ENCODE measurements at regions not wholly inside any gene's neighbourhood (a gene's known extent, or its start where the extent isn't known, plus 50 kb on each side); places are given as distances from the start of the nearest gene placed in this dataset.
A peak's percentile ranks its signal among the peaks of the same experiment; 100 is the strongest.

DNA sequence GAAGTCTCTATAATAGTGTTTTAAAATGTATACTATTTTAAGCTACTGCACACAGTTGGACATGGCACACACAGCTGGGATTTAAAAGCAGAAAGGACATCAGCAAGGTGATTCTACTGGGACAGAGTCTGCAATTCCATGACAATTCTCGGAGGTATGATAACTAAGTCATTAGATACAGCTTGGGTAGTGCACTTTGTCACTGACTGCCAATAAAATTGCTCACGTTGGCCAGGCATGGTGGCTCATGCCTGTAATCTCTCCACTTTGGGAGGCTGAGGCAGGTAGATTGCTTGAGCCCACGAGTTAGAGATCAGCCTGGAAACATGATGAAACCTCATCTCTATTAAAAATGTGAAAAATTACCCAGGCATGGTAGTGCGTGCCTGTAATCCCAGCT, 134.1 kb upstream of the SATB2 start:
- H3K27me3 Mint-ChIP-seq (ENCODE audit: low read depth): peaks cover 22% of the 10 kb centered on the region
- TF ChIP-seq, protein P1, sequence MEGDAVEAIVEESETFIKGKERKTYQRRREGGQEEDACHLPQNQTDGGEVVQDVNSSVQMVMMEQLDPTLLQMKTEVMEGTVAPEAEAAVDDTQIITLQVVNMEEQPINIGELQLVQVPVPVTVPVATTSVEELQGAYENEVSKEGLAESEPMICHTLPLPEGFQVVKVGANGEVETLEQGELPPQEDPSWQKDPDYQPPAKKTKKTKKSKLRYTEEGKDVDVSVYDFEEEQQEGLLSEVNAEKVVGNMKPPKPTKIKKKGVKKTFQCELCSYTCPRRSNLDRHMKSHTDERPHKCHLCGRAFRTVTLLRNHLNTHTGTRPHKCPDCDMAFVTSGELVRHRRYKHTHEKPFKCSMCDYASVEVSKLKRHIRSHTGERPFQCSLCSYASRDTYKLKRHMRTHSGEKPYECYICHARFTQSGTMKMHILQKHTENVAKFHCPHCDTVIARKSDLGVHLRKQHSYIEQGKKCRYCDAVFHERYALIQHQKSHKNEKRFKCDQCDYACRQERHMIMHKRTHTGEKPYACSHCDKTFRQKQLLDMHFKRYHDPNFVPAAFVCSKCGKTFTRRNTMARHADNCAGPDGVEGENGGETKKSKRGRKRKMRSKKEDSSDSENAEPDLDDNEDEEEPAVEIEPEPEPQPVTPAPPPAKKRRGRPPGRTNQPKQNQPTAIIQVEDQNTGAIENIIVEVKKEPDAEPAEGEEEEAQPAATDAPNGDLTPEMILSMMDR (IDR thresholded peaks at IDR 0.05; ENCODE audit: unreplicated experiment in 3 of 3): no peak
- H3K36me3 Mint-ChIP-seq (ENCODE audit: low read depth): no peaks in the 10 kb centered on the region
- no peaks in the 10 kb centered on the region for H3K9me3 Mint-ChIP-seq
- H3K27ac Mint-ChIP-seq: no peak overlapping the region
- no peak overlapping the region for H3K4me3 Mint-ChIP-seq
- H3K4me1 Mint-ChIP-seq: peaks cover 22% of the 10 kb centered on the region

- Mint-ChIP-seq H3K4me1 (peaks cover 25% of the 10 kb centered on the region), H3K36me3 (ENCODE audit: low read depth) (no peaks in the 10 kb centered on the region), H3K9me3 (no peaks in the 10 kb centered on the region), H3K27me3 (ENCODE audit: low read depth) (peaks cover 21% of the 10 kb centered on the region), H3K4me3 (no peak overlapping the region), H3K27ac (peak overlapping the region in 2 of 3 experiments; percentile 1 to 6)
- TF ChIP-seq, protein P1 (IDR thresholded peaks at IDR 0.05; ENCODE audit: unreplicated experiment in 3 of 3): no peak
These were observed 132.8 kb upstream of the SATB2 start for GRCh38 chr2:199590321-199591203.

GRCh38 chr2:199589306-199589705, 131.6 kb upstream of the SATB2 start:
- no peaks in the 10 kb centered on the region for H3K9me3 Mint-ChIP-seq
- no peaks in the 10 kb centered on the region for H3K36me3 Mint-ChIP-seq (ENCODE audit: low read depth)
- no peak overlapping the region for H3K27ac Mint-ChIP-seq
- no peak overlapping the region for H3K4me3 Mint-ChIP-seq
- H3K4me1 Mint-ChIP-seq: peaks cover 25% of the 10 kb centered on the region
- TF ChIP-seq, protein P1 (IDR thresholded peaks at IDR 0.05; ENCODE audit: unreplicated experiment in 3 of 3): no peak
- H3K27me3 Mint-ChIP-seq (ENCODE audit: low read depth): peaks cover 21% of the 10 kb centered on the region

DNA sequence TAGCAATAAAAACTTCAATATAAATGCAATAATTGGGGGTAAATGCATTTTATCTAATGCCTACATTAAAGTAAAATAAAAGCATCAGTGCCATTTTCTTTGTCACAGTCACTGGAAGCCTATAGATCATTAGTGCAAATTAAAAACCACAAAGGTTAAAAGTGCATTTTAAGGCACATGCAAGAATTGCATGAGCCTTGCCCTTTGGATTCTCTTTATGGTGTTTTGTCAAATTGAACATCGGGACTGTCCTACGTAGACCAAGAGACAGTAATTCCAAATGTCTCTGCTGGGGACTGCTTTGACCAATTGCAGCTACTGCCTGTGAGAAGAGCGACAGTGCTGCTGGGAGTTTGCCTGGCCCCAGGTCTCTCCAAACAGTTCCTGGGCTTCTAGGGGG, 130.3 kb upstream of the SATB2 start:
- no peaks in the 10 kb centered on the region for H3K36me3 Mint-ChIP-seq (ENCODE audit: low read depth)
- TF ChIP-seq, protein P1 (IDR thresholded peaks at IDR 0.05; ENCODE audit: unreplicated experiment in 3 of 3): no peak
- H3K27me3 Mint-ChIP-seq (ENCODE audit: low read depth): peaks cover 27% of the 10 kb centered on the region
- H3K4me1 Mint-ChIP-seq: peaks cover 25% of the 10 kb centered on the region
- no peaks in the 10 kb centered on the region for H3K9me3 Mint-ChIP-seq
- H3K27ac Mint-ChIP-seq: no peak overlapping the region
- H3K4me3 Mint-ChIP-seq: no peak overlapping the region

DNA sequence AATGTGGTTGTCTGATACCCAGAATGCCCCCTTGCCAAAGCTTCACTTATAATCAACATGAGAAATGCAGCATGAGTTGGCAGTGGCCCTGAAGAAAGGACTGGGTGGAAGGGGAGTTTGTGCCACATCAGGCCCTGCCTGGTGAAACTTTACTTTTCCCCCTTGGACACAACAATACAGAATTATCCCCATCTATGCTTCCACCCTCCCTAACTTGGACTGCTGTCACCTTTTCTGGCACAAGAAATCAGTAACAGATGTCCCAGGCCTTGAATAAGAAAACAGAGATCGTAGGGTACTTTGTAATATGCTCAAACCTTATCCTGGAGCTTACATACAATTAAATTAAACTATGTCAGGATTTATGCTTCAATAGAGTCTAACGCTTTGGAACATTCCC, 128.9 kb upstream of the SATB2 start:
- peak overlapping the region in 1 of 3 experiments; percentile 39 for H3K27ac Mint-ChIP-seq
- no peaks in the 10 kb centered on the region for H3K9me3 Mint-ChIP-seq
- peaks cover 32% of the 10 kb centered on the region for H3K4me1 Mint-ChIP-seq
- no peaks in the 10 kb centered on the region for H3K36me3 Mint-ChIP-seq (ENCODE audit: low read depth)
- TF ChIP-seq, protein P1 (IDR thresholded peaks at IDR 0.05; ENCODE audit: unreplicated experiment in 3 of 3): no peak
- peaks cover 23% of the 10 kb centered on the region for H3K27me3 Mint-ChIP-seq (ENCODE audit: low read depth)
- no peak overlapping the region for H3K4me3 Mint-ChIP-seq

GRCh38 chr2:199583676-199584075, 125.9 kb upstream of the SATB2 start:
- H3K36me3 Mint-ChIP-seq (ENCODE audit: low read depth): no peaks in the 10 kb centered on the region

More at GRCh38 chr2:199583676-199584075, 125.9 kb upstream of the SATB2 start:
- peaks cover 42% of the 10 kb centered on the region for H3K27me3 Mint-ChIP-seq (ENCODE audit: low read depth)
- TF ChIP-seq, protein P1 (IDR thresholded peaks at IDR 0.05; ENCODE audit: unreplicated experiment in 3 of 3): no peak
- peaks cover 26% of the 10 kb centered on the region for H3K4me1 Mint-ChIP-seq
- H3K4me3 Mint-ChIP-seq: no peak overlapping the region
- H3K9me3 Mint-ChIP-seq: no peaks in the 10 kb centered on the region
- H3K27ac Mint-ChIP-seq: no peak overlapping the region
